ENCODE measurements at regions not wholly inside any gene's neighbourhood (a gene's known extent, or its start where the extent isn't known, plus 50 kb on each side); places are given as distances from the start of the nearest gene placed in this dataset.

- ATAC-seq (ENCODE audit: low read depth) (no peak), DNase-seq (no peak)
- no peak overlapping the region for H3K4me3 ChIP-seq (ENCODE audit: insufficient read depth, low read depth, low read length)
- no peak overlapping the region for H2BK20ac ChIP-seq (ENCODE audit: low read depth, low read length)
- 95% methylated on average over 2 of the region's 6 CpGs; no CpG with 5 or more reads in 1 of the 2 experiments for WGBS, 2 experiments (ENCODE audit: extremely low coverage in 2 of 2, insufficient read length in 1 of 2)
- no peak overlapping the region for H2BK120ac ChIP-seq (ENCODE audit: low read depth, low read length)
- no peak overlapping the region for H2BK5ac ChIP-seq (ENCODE audit: low read depth, low read length, poor library complexity, severe bottlenecking)
- peaks cover 2% of the 10 kb centered on the region for H3K27me3 ChIP-seq (ENCODE audit: control insufficient read depth, insufficient read depth, low read length)
- H3K56ac ChIP-seq (ENCODE audit: extremely low read depth, insufficient read depth, low read length), result no peak overlapping the region
- no peak for TF ChIP-seq CTCF (conservative IDR thresholded peaks at IDR 0.05; ENCODE audit: low read depth, low read length)
- no peak for TF ChIP-seq CHD1 (IDR thresholded peaks at IDR 0.05; ENCODE audit: low read depth, low read length)
- no peak for TF ChIP-seq RAD21 (IDR thresholded peaks at IDR 0.05; ENCODE audit: low read length)
- no peak for TF ChIP-seq POLR2A (IDR thresholded peaks at IDR 0.05; ENCODE audit: low read depth, low read length)
- no peak for TF ChIP-seq FOS (IDR thresholded peaks at IDR 0.05; ENCODE audit: low read depth, low read length)
- TF ChIP-seq NFE2L2 (IDR thresholded peaks at IDR 0.05; ENCODE audit: low read depth, low read length), result no peak
- TF ChIP-seq RCOR1 (IDR thresholded peaks at IDR 0.05; ENCODE audit: insufficient replicate concordance, low read length), result no peak
- no peak for TF ChIP-seq BHLHE40 (IDR thresholded peaks at IDR 0.05; ENCODE audit: low read depth, low read length)
- intact Hi-C loops (cut with micrococcal nuclease) (no loop called here), dilution Hi-C loops (cut with HindIII; ENCODE audit: low sequenced_read_pairs, unreplicated experiment) (no loop called here), in situ Hi-C loops (cut with MboI; ENCODE audit: low sequenced_read_pairs) (no loop called here)
- H4K5ac ChIP-seq (ENCODE audit: low read depth, low read length), result no peak overlapping the region
- H2AFZ ChIP-seq (replicated peaks; ENCODE audit: low read length, poor library complexity), result no peak overlapping the region
- no peak overlapping the region for H3K14ac ChIP-seq (replicated peaks; ENCODE audit: low read depth, low read length)
- no peak overlapping the region for H3K27ac ChIP-seq (ENCODE audit: insufficient read depth, low read length)
- H3K9me3 ChIP-seq (ENCODE audit: control insufficient read depth, insufficient read depth, low read length), result no peaks in the 10 kb centered on the region
- H2BK15ac ChIP-seq (ENCODE audit: low read depth, low read length), result no peak overlapping the region
- no peak overlapping the region for H4K91ac ChIP-seq (ENCODE audit: insufficient read depth, low read depth, low read length)
- no peaks in the 10 kb centered on the region for H3K36me3 ChIP-seq (ENCODE audit: control insufficient read depth, insufficient read depth, low read length)
- H3K4me2 ChIP-seq (ENCODE audit: low read depth, low read length), result no peak overlapping the region
- H3K4me1 ChIP-seq (ENCODE audit: control insufficient read depth, insufficient read depth, low read length), result peaks cover 1% of the 10 kb centered on the region; the same call in 1 of the 2 replicates
- H4K8ac ChIP-seq (ENCODE audit: low read depth in 2 of 2, low read length in 2 of 2), result no peak overlapping the region
- H2AK9ac ChIP-seq (replicated peaks; ENCODE audit: low read depth, low read length, poor library complexity), result no peak overlapping the region
- H3K9ac ChIP-seq (ENCODE audit: low read depth, low read length), result no peak overlapping the region
- BruUV-seq (replicated peaks), result no TSS peak
- no peaks in the 10 kb centered on the region for H3K79me1 ChIP-seq (ENCODE audit: low read depth in 1 of 2, low read length in 2 of 2)
- no peak overlapping the region for H2AK5ac ChIP-seq (ENCODE audit: low read depth, low read length)
- H3K18ac ChIP-seq (ENCODE audit: low read depth, low read length), result no peak overlapping the region
- no peaks in the 10 kb centered on the region for H4K20me1 ChIP-seq (ENCODE audit: insufficient read depth, low read length)
- ChIA-PET POLR2A (ENCODE audit: unreplicated experiment) (no interaction called here), CTCF (interaction anchor here (0.6 kb wide), 1 partner anchor 10 kb away, joined by 5 read pairs; no protein-coding TSS in a partner anchor)
- H3K9me1 ChIP-seq (ENCODE audit: insufficient read depth, low read length), result no peaks in the 10 kb centered on the region
- no peak overlapping the region for H3K23ac ChIP-seq (ENCODE audit: low read depth, low read length)
- no peak overlapping the region for H3K4ac ChIP-seq (ENCODE audit: low read depth, low read length)
These were observed 295.5 kb downstream of the KCNRG start for GRCh38 chr13:50310734-50311133.
